SK-N-SH (cell line): ENCODE measurements at regions not wholly inside any gene's neighbourhood (a gene's known extent, or its start where the extent isn't known, plus 50 kb on each side); places are given as distances from the start of the nearest gene placed in this dataset.

Source experiments
- CTCF ChIA-PET: fragments of 300-600, 350-600 bp; formaldehyde crosslinking; extraction: SDS; loops from one replicate; lab custom pipeline; 2021; lab: Yijun Ruan, JAX
- POLR2A ChIA-PET: fragments of 350-600 bp; sonication (Branson Sonifier 250); formaldehyde crosslinking; extraction: SDS; loops from one replicate; lab custom pipeline; 2020; ENCODE audit warnings: antibody characterized with exemption, inconsistent platforms; lab: Yijun Ruan, JAX
- DNase-seq: peaks from one replicate; pipeline ENCODE4 v3.0.0; 2012
- H2AFZ ChIP-seq: fragments of 200-600 bp; sonication (generic); 2 replicates; pipeline ENCODE4 v1.8.1; 2016; ENCODE audit warnings: antibody characterized with exemption, mild to moderate bottlenecking, low read depth
- H3F3A ChIP-seq: fragments of 200-600 bp; sonication (generic); replicated peaks from 2 replicates; pipeline ENCODE3; 2016; ENCODE audit warnings: antibody characterized with exemption, mild to moderate bottlenecking; ENCODE audit not compliant: insufficient read depth
- H3K27ac ChIP-seq, 2 experiments: fragments of 200-500 bp in 1 of 2; fragments of 200-600 bp in 1 of 2; sonication (Bioruptor generic) in 1 of 2; sonication (generic), shearing (Covaris generic) in 1 of 2; 2 replicates each; pipeline versions ENCODE4 v1.5.1 to v1.6.1; 2014 to 2016; ENCODE audit warnings: low read depth in 2 of 2, inconsistent platforms in 1 of 2, low read length in 1 of 2, mild to moderate bottlenecking in 1 of 2, mixed read lengths in 1 of 2
- H3K27me3 ChIP-seq: fragments of 200-600 bp; sonication (generic), shearing (Covaris generic); 2 replicates; pipeline ENCODE4 v1.6.1; 2016; ENCODE audit warnings: mixed run types; ENCODE audit not compliant: insufficient read depth
- H3K36me3 ChIP-seq, 2 experiments: fragments of 200-500 bp in 1 of 2; fragments of 200-600 bp in 1 of 2; sonication (Bioruptor generic) in 1 of 2; sonication (generic) in 1 of 2; replicated peaks in 1 of 2; 2 replicates each; pipeline versions ENCODE3 to v1.5.1; 2014 to 2016; ENCODE audit warnings: low read length in 1 of 2, mild to moderate bottlenecking in 1 of 2; ENCODE audit not compliant: insufficient read depth in 2 of 2, control insufficient read depth in 1 of 2
- H3K4me1 ChIP-seq, 2 experiments: fragments of 200-500 bp in 1 of 2; fragments of 200-600 bp in 1 of 2; sonication (Bioruptor generic) in 1 of 2; sonication (generic), shearing (Covaris generic) in 1 of 2; 2 replicates each; pipeline versions ENCODE4 v1.5.1 to v1.6.1; 2014 to 2016; ENCODE audit warnings: low read depth in 1 of 2, low read length in 1 of 2, mixed run types in 1 of 2; ENCODE audit not compliant: insufficient read depth in 2 of 2, control insufficient read depth in 1 of 2
- H3K4me2 ChIP-seq: fragments of 200-600 bp; sonication (generic), shearing (Covaris generic); 2 replicates; pipeline ENCODE4 v1.6.1; 2017; ENCODE audit warnings: mixed run types
- H3K4me3 ChIP-seq, 2 experiments: fragments of 200-500 bp in 1 of 2; fragments of 200-600 bp in 1 of 2; sonication (Bioruptor generic) in 1 of 2; sonication (generic), shearing (Covaris generic) in 1 of 2; 2 replicates each; pipeline versions ENCODE4 v1.5.1 to v1.8.1; 2014 to 2016; ENCODE audit warnings: low read depth in 2 of 2, inconsistent platforms in 1 of 2, low read length in 1 of 2, mild to moderate bottlenecking in 1 of 2, mixed read lengths in 1 of 2, moderate library complexity in 1 of 2
- H3K79me2 ChIP-seq: fragments of 200-600 bp; sonication (generic); 2 replicates; pipeline ENCODE4 v1.8.1; 2017; ENCODE audit warnings: mild to moderate bottlenecking; ENCODE audit not compliant: insufficient read depth
- H3K9ac ChIP-seq: fragments of 200-600 bp; sonication (generic); 2 replicates; pipeline ENCODE4 v1.6.1; 2017; ENCODE audit warnings: mixed run types
- H3K9me2 ChIP-seq: fragments of 200-600 bp; sonication (generic); 2 replicates; pipeline ENCODE4 v1.6.1; 2017; ENCODE audit warnings: mixed run types
- H3K9me3 ChIP-seq: fragments of 200-600 bp; sonication (generic); 2 replicates; pipeline ENCODE4 v1.6.1; 2017; ENCODE audit warnings: mixed run types, mild to moderate bottlenecking, moderate library complexity
- H4K20me1 ChIP-seq: fragments of 200-600 bp; sonication (generic); 2 replicates; pipeline ENCODE4 v1.6.1; 2017; ENCODE audit warnings: mild to moderate bottlenecking, mixed run types; ENCODE audit not compliant: insufficient read depth
- ELF1 ChIP-seq: IDR thresholded peaks from 2 replicates; pipeline ENCODE4 v1.4.0; 2012
- EP300 ChIP-seq, 2 experiments: IDR thresholded peaks; 2 replicates each; pipeline versions ENCODE4 v1.4.0 to v1.6.1; 2012; ENCODE audit warnings: borderline replicate concordance in 1 of 2, low read depth in 1 of 2, low read length in 1 of 2
- EZH2phosphoT487 ChIP-seq: fragments of 200-600 bp; sonication (generic); IDR thresholded peaks from 2 replicates; pipeline ENCODE4 v1.6.1; 2017; ENCODE audit warnings: low read depth, mixed run types, mild to moderate bottlenecking, antibody characterized with exemption, moderate library complexity, borderline replicate concordance
- GATA2 ChIP-seq: sonication (generic); formaldehyde crosslinking; IDR thresholded peaks from 2 replicates; pipeline ENCODE4 v1.5.0; 2020; ENCODE audit warnings: mild to moderate bottlenecking, missing genetic modification reagents
- JUND ChIP-seq: IDR thresholded peaks from 2 replicates; pipeline ENCODE4 v1.4.0; 2012
- MEF2A ChIP-seq: IDR thresholded peaks from 2 replicates; pipeline ENCODE4 v1.4.0; 2012; ENCODE audit warnings: low read depth, borderline replicate concordance
- MXI1 ChIP-seq: IDR thresholded peaks from 2 replicates; pipeline ENCODE4 v1.6.1; 2012; ENCODE audit warnings: mild to moderate bottlenecking, low read depth, low read length, improper control_type of control experiment
- NFIC ChIP-seq: IDR thresholded peaks from 2 replicates; pipeline ENCODE4 v1.4.0; 2012; ENCODE audit warnings: borderline replicate concordance
- PBX3 ChIP-seq: IDR thresholded peaks from 2 replicates; pipeline ENCODE4; 2012
- RAD21 ChIP-seq: IDR thresholded peaks from 2 replicates; pipeline ENCODE4 v1.6.1; 2012; ENCODE audit warnings: mild to moderate bottlenecking, low read length
- RFX5 ChIP-seq: IDR thresholded peaks from 2 replicates; pipeline ENCODE4 v1.6.1; 2012; ENCODE audit warnings: mild to moderate bottlenecking, improper control_type of control experiment, low read length
- SMC3 ChIP-seq: IDR thresholded peaks from 2 replicates; pipeline ENCODE4 v1.6.1; 2012; ENCODE audit warnings: low read depth, low read length, improper control_type of control experiment
- TCF12 ChIP-seq: IDR thresholded peaks from 2 replicates; pipeline ENCODE4 v1.4.0; 2012
- TEAD4 ChIP-seq: IDR thresholded peaks from 2 replicates; pipeline ENCODE4 v1.4.0; 2012; ENCODE audit warnings: mild to moderate bottlenecking, borderline replicate concordance; ENCODE audit not compliant: insufficient read depth
- YY1 ChIP-seq: IDR thresholded peaks from 2 replicates; pipeline ENCODE4 v1.4.0; 2012; ENCODE audit warnings: low read depth, mild to moderate bottlenecking
- ZBTB33 ChIP-seq: IDR thresholded peaks from 2 replicates; pipeline ENCODE4 v1.4.0; 2012; ENCODE audit warnings: low read depth, borderline replicate concordance
- WGBS: methylation state at CpG from one replicate; pipeline ENCODE4 v1.1.6; 2017; ENCODE audit warnings: low lambda C conversion rate; 5-methylcytosine and 5-hydroxymethylcytosine counted together
- TF ChIP-seq, protein P1 (sequence below): IDR thresholded peaks from 2 replicates; pipeline ENCODE4 v1.4.0; 2012; ENCODE audit warnings: low read depth
- TF ChIP-seq, protein P2 (sequence below): IDR thresholded peaks from 2 replicates; pipeline ENCODE4 v1.4.0; 2012; ENCODE audit warnings: low read depth, borderline replicate concordance

DNA sequence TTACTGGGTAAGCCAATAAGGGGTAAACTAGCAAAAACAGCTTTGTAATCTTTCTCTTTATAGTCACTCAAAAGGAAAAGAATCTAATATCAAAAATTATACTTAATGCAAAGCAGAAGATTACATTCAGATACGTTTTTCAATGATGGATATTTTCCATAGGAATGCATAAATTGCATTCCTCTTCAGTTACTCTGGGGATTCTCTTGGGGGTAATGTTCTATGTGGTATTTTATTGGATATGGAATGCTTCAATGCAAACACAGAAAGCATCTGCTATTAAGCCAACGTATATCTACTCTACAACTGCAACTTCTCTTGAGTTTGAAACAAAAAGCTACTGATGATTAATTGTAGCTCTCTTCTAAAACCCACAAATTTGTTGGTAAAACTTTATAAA is 106.0 kb downstream of the SLC41A2 start:
- POLR2A ChIA-PET: no interaction called here
- H3K4me1 ChIP-seq: peaks cover 0 to 17% of the 10 kb centered on the region in 2 experiments; a peak in 2 of 4 replicates
- H3K27me3 ChIP-seq: no peaks in the 10 kb centered on the region
- no peaks in the 10 kb centered on the region for H4K20me1 ChIP-seq
- H3K9me3 ChIP-seq: no peaks in the 10 kb centered on the region
- peaks cover 10% of the 10 kb centered on the region for H3F3A ChIP-seq
- peak overlapping the region; percentile 9; the same call in 1 of the 2 replicates for H3K4me2 ChIP-seq
- 20% methylated on average over 2 of the region's 2 CpGs for WGBS
- H3K4me3 ChIP-seq: no peak overlapping the region; a peak in 1 of 4 replicates
- H3K36me3 ChIP-seq: no peaks in the 10 kb centered on the region
- no peaks in the 10 kb centered on the region for H3K79me2 ChIP-seq
- no peak for DNase-seq
- CTCF ChIA-PET: no interaction called here
- peak overlapping the region; percentile 58 to 64; a peak in 3 of 4 replicates for H3K27ac ChIP-seq
- H2AFZ ChIP-seq: peak overlapping the region; percentile 1; the same call in 1 of the 2 replicates
- peak overlapping the region; percentile 25; the same call in 1 of the 2 replicates for H3K9ac ChIP-seq
- no peaks in the 10 kb centered on the region for H3K9me2 ChIP-seq
- TF ChIP-seq GATA2 (CRISPR knock-in tag): no peak
- peak; percentile 84 for TF ChIP-seq TCF12
- TF ChIP-seq, protein P1, sequence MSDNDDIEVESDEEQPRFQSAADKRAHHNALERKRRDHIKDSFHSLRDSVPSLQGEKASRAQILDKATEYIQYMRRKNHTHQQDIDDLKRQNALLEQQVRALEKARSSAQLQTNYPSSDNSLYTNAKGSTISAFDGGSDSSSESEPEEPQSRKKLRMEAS: no peak
- TF ChIP-seq EP300 (IDR thresholded peaks at IDR 0.05; ENCODE audit: borderline replicate concordance in 1 of 2, low read depth in 1 of 2, low read length in 1 of 2): peak in 1 of 2 experiments; percentile 78; a peak in 2 of 4 replicates
- TF ChIP-seq MEF2A: 0 out of 2 replicates have a peak, but pooled peaks have one; percentile 29
- peak; percentile 27; the same call in 1 of the 2 replicates for TF ChIP-seq NFIC
- no peak for TF ChIP-seq MXI1
- no peak for TF ChIP-seq ZBTB33
- peak; percentile 56 for TF ChIP-seq PBX3
- no peak for TF ChIP-seq ELF1
- TF ChIP-seq JUND: peak; percentile 59
- peak; percentile 66; the same call in 1 of the 2 replicates for TF ChIP-seq TEAD4

DNA sequence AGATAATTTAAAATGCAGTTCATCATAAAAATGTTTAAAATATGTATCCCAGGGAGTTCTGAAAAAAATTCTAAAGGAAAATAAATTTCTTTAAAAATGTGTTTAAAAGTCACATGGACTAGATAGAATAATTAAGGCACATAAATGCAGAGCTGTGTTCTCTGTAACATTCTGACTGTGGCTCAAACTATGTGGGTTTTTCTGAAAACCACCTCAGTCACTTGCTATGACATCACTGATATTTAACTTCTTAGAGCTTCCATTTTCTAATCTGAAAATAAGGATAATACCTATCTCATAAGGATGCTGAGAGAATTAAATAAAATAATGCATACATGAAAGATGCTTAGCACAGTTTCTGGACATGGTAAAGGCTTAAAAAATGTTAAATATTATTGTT is 107.3 kb downstream of the SLC41A2 start:
- no peak for DNase-seq
- no peak overlapping the region for H3K27ac ChIP-seq
- TF ChIP-seq, protein P1: no peak
- TF ChIP-seq EZH2phosphoT487 (no peak), ELF1 (no peak), YY1 (no peak), RFX5 (no peak), SMC3 (no peak), RAD21 (no peak), MEF2A (no peak)
- TF ChIP-seq, protein P2, sequence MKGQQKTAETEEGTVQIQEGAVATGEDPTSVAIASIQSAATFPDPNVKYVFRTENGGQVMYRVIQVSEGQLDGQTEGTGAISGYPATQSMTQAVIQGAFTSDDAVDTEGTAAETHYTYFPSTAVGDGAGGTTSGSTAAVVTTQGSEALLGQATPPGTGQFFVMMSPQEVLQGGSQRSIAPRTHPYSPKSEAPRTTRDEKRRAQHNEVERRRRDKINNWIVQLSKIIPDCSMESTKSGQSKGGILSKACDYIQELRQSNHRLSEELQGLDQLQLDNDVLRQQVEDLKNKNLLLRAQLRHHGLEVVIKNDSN: no peak
- no peaks in the 10 kb centered on the region for H3K9me2 ChIP-seq
- H2AFZ ChIP-seq: no peak overlapping the region
- H4K20me1 ChIP-seq: no peaks in the 10 kb centered on the region
- H3F3A ChIP-seq: peaks cover 10% of the 10 kb centered on the region
- peaks cover 0 to 24% of the 10 kb centered on the region in 2 experiments; a peak in 2 of 4 replicates for H3K4me1 ChIP-seq
- ChIA-PET CTCF (interaction anchor here (1.1 kb wide), 1 partner anchor 469 kb away, joined by 3 read pairs; no protein-coding TSS in a partner anchor), POLR2A (no interaction called here)
- no peak overlapping the region for H3K4me2 ChIP-seq
- H3K36me3 ChIP-seq: no peaks in the 10 kb centered on the region
- H3K79me2 ChIP-seq: no peaks in the 10 kb centered on the region
- no peaks in the 10 kb centered on the region for H3K27me3 ChIP-seq
- H3K9ac ChIP-seq: no peak overlapping the region
- no peak overlapping the region for H3K4me3 ChIP-seq
- H3K9me3 ChIP-seq: no peaks in the 10 kb centered on the region
